ENCODE measurements at regions not wholly inside any gene's neighbourhood (a gene's known extent, or its start where the extent isn't known, plus 50 kb on each side); places are given as distances from the start of the nearest gene placed in this dataset.

DNA sequence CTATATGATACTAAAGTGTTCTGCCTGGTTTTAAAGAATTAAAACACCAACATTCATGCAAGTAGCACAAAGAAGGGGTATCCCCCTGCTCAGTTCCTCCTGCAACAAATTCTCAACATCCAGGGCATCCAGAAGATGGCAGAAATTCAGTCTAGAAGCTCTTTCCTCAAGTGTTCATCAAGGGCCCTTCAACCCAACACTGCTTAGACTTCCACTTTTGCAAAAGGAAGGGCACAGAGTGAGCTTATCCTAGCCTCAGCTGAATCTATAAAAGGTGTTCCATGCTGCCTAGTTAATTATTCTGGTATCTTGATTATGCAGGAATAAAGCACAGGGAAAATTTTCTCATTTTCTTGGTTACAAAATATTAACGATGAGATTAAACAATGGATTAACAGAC, 275.8 kb upstream of the CRIM1 start:
- TF ChIP-seq POLR2AphosphoS5 (IDR thresholded peaks at IDR 0.05) (no peak), POLR2A (IDR thresholded peaks at IDR 0.05) (no peak)
- TF ChIP-seq, protein P1, sequence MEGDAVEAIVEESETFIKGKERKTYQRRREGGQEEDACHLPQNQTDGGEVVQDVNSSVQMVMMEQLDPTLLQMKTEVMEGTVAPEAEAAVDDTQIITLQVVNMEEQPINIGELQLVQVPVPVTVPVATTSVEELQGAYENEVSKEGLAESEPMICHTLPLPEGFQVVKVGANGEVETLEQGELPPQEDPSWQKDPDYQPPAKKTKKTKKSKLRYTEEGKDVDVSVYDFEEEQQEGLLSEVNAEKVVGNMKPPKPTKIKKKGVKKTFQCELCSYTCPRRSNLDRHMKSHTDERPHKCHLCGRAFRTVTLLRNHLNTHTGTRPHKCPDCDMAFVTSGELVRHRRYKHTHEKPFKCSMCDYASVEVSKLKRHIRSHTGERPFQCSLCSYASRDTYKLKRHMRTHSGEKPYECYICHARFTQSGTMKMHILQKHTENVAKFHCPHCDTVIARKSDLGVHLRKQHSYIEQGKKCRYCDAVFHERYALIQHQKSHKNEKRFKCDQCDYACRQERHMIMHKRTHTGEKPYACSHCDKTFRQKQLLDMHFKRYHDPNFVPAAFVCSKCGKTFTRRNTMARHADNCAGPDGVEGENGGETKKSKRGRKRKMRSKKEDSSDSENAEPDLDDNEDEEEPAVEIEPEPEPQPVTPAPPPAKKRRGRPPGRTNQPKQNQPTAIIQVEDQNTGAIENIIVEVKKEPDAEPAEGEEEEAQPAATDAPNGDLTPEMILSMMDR (IDR thresholded peaks at IDR 0.05): no peak

Measured in prostate gland (tissue), 2 donors.